ENCODE measurements at regions not wholly inside any gene's neighbourhood (a gene's known extent, or its start where the extent isn't known, plus 50 kb on each side); places are given as distances from the start of the nearest gene placed in this dataset.

GRCh38 chr4:13129095-13129494 is 355.0 kb downstream of the RAB28 start:
- no peak for DNase-seq (ENCODE audit: low read depth)

DNA sequence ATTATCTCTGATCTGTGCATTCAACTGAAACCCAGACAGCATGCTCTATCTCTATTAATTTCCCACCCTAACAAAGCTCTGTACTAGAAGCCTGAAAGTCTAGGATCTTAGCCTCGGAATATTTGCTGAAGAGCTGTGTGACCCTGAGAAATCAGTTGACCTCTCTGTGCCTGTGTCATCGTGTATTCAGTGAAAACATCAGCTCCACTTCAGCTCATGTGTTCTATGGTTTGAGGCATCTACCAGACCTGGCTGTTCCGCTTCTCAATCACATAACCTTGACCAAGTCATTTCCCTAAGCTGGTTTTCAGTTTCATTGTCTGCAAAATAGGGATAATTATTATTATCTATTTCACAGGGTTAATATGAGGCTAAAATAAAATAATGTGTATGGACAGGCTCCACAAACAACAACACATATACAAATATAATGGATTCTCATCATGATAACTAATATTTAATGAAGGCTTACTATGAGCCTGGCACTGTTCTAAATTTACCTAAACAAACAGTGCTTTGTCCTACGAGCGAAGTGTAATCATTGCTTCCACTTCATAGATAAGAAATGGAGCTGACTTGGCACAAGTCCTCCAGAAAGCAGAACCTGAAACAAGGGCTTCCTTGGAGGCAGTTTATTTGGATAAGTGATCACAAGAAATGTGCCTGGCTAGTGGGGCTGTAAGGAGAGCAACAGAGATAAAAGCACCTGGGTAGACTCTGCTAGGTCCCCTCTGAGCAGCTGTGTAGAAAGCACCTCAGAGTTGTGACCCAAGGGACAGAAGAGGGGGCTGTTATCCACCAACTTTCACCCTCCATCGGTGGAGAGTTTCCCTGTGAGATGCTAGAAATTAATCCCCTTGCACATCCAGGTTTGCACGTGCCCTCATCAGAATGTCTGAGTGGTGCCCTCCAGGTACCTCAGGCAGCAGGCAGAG is 356.9 kb downstream of the RAB28 start:
- no peak for DNase-seq (ENCODE audit: low read depth)

DNA sequence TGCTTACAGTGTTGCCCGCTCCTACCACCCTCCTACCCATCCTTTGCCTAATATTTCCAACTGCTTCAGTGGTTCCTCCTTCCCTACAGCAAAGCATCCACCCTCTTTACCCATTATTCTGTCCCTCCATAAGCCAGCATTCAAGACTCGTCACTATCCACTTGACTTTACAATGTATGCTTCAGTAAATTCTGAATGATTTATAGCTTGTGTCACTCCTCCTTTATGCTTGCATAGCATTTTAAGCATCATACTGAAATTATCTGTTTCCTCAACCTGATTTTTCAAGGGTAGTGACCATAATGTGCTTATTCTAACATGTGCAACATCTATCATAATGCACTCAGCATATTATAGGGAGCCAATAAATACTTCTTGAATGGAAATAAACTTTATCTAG is 365.5 kb downstream of the RAB28 start:
- no peak for DNase-seq (ENCODE audit: low read depth)

DNA sequence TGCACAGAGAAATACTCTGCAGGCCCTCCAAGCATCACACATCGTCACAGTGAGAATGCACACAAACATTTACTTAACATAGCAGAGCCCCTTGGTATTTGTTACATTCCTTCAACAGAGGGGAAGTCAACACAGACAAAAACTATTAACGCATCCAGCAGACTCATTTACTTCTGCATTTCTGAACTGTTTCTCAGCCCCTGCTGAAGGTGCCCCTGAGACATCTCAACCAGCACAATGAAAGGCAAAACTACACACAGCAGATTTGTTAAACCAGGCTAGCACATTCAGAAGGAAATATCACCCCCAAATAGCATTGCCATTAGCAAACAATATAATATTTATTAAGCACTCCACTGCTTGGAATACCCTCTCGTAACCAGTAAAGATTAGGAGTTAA is 367.0 kb downstream of the RAB28 start:
- DNase-seq (ENCODE audit: low read depth), result no peak

GRCh38 chr4:13112030-13112429 is 372.1 kb downstream of the RAB28 start:
- DNase-seq (ENCODE audit: low read depth), result no peak

DNA sequence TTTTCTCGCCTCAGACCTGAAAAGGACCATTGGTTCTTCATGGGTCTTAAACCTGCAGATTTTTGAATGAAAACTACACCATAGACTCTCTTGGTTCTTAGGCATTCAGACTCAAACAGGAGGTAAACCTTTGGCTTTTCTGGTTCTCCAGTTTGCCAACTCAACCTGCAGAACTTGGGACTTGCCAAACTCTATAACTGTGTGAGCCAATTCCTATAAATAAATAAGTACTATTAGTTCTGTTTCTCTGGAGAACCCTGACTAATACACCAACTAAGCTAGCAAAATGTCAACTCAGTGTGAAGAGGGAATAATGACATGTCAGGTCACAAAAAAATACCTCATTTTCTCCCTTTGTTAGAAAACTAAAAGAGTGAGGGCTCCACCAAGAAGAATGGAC is 374.6 kb downstream of the RAB28 start:
- no peak for DNase-seq (ENCODE audit: low read depth)

- no peak for DNase-seq (ENCODE audit: low read depth)
These were observed 376.0 kb downstream of the RAB28 start for GRCh38 chr4:13108096-13108495.

GRCh38 chr4:13103382-13104015 is 380.6 kb downstream of the RAB28 start:
- DNase-seq (ENCODE audit: low read depth), result no peak

GRCh38 chr4:13102092-13102742 is 381.9 kb downstream of the RAB28 start:
- DNase-seq (ENCODE audit: low read depth), result no peak

DNA sequence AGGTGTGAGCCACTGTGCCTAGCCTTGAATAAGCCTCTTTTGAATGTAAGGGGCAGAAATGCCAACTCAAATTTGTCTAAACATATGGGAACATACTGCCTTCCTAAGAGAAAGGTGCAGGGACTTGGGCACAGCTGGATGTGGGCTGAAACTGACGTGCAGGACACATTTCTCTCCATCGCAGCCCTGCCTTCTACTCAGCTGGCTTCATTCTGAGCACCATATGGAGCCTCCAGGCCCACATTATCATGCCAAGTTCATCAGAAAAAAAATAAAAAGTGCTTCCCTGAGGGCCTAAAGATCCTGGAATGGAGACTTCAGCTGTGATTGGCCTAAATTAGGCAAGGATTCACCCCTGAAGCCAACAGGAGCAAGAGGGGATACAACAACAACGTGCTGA is 386.2 kb downstream of the RAB28 start:
- no peak for DNase-seq (ENCODE audit: low read depth)

GRCh38 chr4:13095722-13096121 is 388.4 kb downstream of the RAB28 start:
- no peak for DNase-seq (ENCODE audit: low read depth)

DNA sequence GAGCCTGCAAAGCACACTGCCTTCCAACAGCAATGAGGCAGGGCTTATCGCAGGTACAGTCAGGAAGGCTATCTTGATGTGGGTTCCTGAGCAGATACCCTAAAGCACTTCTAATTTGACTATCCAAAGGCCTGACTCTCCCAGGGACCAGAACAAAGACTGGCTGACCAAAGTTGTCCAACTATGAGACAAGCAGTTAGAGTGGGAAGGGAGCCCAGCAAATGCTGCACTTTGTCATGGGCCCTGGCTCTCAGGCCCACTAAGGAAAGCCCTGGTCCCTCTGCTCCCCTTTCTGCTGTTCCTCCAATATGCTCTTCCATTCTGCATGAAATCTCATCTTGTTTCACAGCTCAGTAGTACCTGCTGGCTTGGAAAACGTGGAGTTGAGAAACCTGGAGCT is 391.0 kb downstream of the RAB28 start:
- DNase-seq (ENCODE audit: low read depth), result no peak

GRCh38 chr4:13092702-13093101 is 391.4 kb downstream of the RAB28 start:
- DNase-seq (ENCODE audit: low read depth), result peak; percentile 64

DNA sequence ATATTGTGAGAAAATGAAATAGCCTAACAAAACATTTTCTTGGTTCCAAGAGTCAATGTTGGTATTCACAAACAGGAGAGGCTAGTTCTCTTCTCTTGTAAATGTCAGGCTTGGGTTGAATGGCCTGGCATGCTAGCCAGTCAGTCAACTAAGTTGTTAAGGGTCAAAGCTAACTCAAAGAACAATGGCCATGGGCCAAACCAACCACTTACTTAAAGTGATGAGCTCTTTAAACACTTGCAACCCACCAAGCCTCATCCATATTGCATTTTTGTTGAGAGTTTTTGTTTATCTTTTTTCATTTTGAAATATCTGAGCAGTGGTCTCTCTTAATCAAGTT is 394.5 kb downstream of the RAB28 start:
- DNase-seq (ENCODE audit: low read depth), result no peak

GRCh38 chr4:13088726-13089658 is 395.1 kb downstream of the RAB28 start:
- no peak for DNase-seq (ENCODE audit: low read depth)

DNA sequence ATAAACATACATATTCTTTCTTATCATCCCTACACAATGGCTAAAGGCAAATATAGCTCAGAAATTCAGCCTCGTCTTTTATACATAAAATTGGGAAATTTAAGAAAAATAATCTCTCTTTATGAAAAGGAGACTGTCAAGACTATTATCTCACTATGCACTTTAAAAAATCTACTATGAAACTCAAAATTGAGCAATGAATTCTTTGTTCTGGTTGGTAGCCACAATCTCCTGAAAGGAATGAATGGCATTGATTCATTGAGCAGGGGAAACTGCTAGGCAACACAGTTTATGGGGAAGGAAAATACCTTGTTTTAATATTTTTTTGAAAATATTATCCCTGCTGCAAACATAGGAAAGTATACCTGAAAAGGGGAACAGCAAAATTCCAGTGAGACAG is 397.1 kb downstream of the RAB28 start:
- DNase-seq (ENCODE audit: low read depth), result no peak

GRCh38 chr4:13084210-13084609 is 399.9 kb downstream of the RAB28 start:
- DNase-seq (ENCODE audit: low read depth), result no peak

DNA sequence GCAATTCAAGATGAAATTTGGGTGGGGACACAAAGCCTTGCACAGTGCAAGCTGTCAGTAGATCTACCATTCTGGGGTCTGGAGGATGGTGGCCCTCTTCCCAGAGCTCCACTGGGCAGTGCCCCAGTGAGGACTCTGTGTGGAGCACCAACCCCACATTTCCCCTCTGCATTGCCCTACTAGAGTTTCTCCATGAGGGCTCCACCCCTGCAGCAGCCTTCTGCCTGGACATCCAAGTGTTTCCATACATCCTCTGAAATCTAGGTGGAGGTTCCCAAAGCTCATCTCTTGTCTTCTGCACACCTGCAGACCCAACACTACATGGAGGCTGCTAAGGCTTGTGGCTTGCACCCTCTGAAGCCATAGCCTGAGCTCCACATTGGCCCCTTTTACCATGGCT is 402.3 kb downstream of the RAB28 start:
- DNase-seq (ENCODE audit: low read depth), result no peak

DNA sequence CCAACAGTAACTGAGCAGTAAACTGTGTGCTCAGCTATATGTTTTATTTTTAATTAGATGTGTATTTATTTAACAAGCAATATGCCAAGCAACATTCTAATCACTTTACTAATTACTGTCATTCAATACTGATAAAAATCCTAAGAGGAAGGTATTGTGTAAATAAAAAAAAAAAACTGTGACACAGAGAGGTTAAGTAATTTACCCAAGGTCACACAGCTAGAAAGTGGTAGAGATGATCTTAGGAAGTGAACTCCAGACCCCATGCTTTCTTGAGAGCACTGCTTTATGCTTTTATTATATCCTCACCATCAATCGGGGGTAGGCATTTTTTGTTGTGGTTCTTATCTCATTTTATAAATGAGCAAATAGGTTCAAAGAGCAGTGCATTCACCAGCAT is 417.1 kb downstream of the RAB28 start:
- no peak for DNase-seq (ENCODE audit: low read depth)

DNA sequence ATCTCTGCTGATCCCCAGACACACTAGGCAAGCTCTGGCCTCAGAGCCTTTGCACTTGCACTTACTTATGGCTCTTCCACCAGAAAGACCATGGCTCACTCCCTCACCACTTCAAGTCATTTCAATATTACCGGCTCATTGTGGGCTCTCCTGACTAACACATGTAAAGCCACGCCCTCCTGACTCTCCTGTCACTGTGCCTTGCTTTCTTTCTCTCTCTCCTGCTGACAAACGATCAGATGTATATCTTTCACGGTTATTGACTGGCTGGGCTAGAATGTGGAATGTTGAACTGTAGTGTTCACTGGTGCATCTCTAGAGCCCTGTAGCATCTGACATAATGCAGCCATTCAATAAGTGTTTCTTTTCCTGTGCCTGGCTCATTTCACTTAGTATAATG is 425.1 kb downstream of the RAB28 start:
- DNase-seq (ENCODE audit: low read depth), result no peak

DNA sequence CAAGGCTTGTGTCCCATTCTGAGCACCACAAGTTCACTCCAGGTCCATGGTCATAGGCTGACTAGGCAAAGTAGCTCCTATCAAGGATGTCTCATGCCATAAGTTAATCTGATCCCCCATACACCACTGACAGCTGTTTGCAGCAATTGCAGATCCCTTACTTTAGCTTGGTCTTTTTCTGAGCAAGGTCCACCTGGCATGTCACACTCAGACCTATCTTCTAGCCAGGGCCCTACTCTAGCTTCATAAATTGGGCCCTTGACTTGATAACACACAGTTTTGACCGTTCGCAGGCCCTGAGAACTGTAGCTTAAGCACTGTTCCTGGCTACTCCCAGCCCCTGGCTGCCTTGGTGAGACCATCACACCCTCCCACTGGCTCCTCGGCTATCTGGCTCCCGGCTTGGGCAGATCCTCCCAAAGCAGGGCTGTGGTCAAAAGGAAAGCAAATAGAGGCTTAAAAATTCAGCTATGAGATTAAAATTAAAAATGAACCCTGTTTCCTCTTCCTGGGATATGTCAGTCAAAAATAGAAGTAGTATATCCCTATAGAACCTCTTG is 427.4 kb downstream of the RAB28 start:
- no peak for DNase-seq (ENCODE audit: low read depth)
